ENCODE measurements at regions not wholly inside any gene's neighbourhood (a gene's known extent, or its start where the extent isn't known, plus 50 kb on each side); places are given as distances from the start of the nearest gene placed in this dataset.

DNA sequence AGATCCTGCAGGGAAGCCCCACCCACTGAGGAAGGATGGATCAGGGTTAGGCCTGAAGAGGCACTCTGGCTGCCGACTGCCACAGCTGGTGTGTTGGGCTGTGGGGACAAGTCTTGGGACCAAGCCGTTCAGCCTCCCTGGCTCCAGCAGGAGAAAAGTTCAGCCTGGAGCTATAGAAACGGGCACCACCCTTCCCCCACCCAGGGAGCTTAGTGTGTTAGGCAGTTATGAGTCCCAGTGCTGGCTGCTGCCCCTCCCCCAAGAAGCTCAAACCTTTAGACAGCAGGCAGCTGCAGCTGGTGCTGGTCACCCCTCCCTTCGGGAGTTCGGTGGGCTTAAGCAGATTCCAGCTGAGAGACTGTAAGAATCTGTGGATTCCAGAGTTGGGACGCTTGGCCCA lies 447.1 kb upstream of the HS6ST1 start:
- H3F3A ChIP-seq (ENCODE audit: control insufficient read depth, insufficient read depth) = peaks cover 3% of the 10 kb centered on the region
- no peaks in the 10 kb centered on the region for H3K9me2 ChIP-seq (replicated peaks; ENCODE audit: control insufficient read depth, low read length)
- peaks cover 27% of the 10 kb centered on the region for H3K36me3 ChIP-seq (ENCODE audit: control insufficient read depth, low read length)
- H3K79me2 ChIP-seq (ENCODE audit: control insufficient read depth, low read length) = peaks cover 75% of the 10 kb centered on the region
- H3K27ac ChIP-seq (ENCODE audit: low read depth, low read length) = no peak overlapping the region
- H3K9me3 ChIP-seq (ENCODE audit: control insufficient read depth, insufficient read depth, low read length) = peaks cover 26% of the 10 kb centered on the region
- no peak overlapping the region for H3K4me2 ChIP-seq (ENCODE audit: low read length)
- no peaks in the 10 kb centered on the region for H4K20me1 ChIP-seq (ENCODE audit: control insufficient read depth, insufficient read depth, low read depth, low read length)
- H3K4me1 ChIP-seq (ENCODE audit: control insufficient read depth, low read length) = peaks cover 68% of the 10 kb centered on the region
- no peak for TF ChIP-seq EZH2phosphoT487 (IDR thresholded peaks at IDR 0.05; ENCODE audit: borderline replicate concordance, low read length)
- TF ChIP-seq, protein P1, sequence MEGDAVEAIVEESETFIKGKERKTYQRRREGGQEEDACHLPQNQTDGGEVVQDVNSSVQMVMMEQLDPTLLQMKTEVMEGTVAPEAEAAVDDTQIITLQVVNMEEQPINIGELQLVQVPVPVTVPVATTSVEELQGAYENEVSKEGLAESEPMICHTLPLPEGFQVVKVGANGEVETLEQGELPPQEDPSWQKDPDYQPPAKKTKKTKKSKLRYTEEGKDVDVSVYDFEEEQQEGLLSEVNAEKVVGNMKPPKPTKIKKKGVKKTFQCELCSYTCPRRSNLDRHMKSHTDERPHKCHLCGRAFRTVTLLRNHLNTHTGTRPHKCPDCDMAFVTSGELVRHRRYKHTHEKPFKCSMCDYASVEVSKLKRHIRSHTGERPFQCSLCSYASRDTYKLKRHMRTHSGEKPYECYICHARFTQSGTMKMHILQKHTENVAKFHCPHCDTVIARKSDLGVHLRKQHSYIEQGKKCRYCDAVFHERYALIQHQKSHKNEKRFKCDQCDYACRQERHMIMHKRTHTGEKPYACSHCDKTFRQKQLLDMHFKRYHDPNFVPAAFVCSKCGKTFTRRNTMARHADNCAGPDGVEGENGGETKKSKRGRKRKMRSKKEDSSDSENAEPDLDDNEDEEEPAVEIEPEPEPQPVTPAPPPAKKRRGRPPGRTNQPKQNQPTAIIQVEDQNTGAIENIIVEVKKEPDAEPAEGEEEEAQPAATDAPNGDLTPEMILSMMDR (IDR thresholded peaks at IDR 0.05; ENCODE audit: low read depth, low read length, poor library complexity, severe bottlenecking) = no peak
- no peaks in the 10 kb centered on the region for H3K27me3 ChIP-seq (ENCODE audit: control insufficient read depth, low read length)
- H3K4me3 ChIP-seq (ENCODE audit: low read length) = no peak overlapping the region

DNA sequence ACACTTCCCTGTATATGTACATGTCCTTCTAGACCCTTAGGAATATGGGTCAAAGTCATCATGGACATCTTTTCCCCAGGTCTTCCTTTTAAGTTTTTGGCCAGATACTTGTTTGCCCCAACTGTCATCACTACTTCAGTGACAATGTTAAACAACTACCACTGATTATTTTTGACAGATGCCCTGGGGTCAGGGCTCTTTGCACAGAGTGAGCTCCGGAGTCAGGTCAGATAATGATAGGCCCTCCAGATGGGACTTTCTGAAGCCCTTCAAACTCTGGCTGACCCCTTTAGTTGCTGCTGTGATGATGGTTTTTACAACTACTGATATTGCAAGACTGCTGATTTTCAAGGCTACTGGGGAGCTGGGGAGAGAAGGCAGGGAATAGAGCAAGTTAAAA lies 449.4 kb upstream of the HS6ST1 start:
- H3K9me3 ChIP-seq (ENCODE audit: control insufficient read depth, insufficient read depth, low read length) = peaks cover 10% of the 10 kb centered on the region; the same call in 1 of the 2 replicates
- H4K20me1 ChIP-seq (ENCODE audit: control insufficient read depth, insufficient read depth, low read depth, low read length) = no peaks in the 10 kb centered on the region
- peaks cover 62% of the 10 kb centered on the region for H3K79me2 ChIP-seq (ENCODE audit: control insufficient read depth, low read length)
- peak overlapping the region; percentile 42 for H3K27ac ChIP-seq (ENCODE audit: low read depth, low read length)
- peak overlapping the region; percentile 44 for H3K4me2 ChIP-seq (ENCODE audit: low read length)
- no peak for TF ChIP-seq EZH2phosphoT487 (IDR thresholded peaks at IDR 0.05; ENCODE audit: borderline replicate concordance, low read length)
- TF ChIP-seq, protein P1 (IDR thresholded peaks at IDR 0.05; ENCODE audit: low read depth, low read length, poor library complexity, severe bottlenecking) = no peak
- peaks cover 81% of the 10 kb centered on the region for H3K4me1 ChIP-seq (ENCODE audit: control insufficient read depth, low read length)
- no peaks in the 10 kb centered on the region for H3K27me3 ChIP-seq (ENCODE audit: control insufficient read depth, low read length)
- H3K9me2 ChIP-seq (replicated peaks; ENCODE audit: control insufficient read depth, low read length) = no peaks in the 10 kb centered on the region
- no peaks in the 10 kb centered on the region; the same call in 1 of the 2 replicates for H3F3A ChIP-seq (ENCODE audit: control insufficient read depth, insufficient read depth)
- peaks cover 24% of the 10 kb centered on the region for H3K36me3 ChIP-seq (ENCODE audit: control insufficient read depth, low read length)
- H3K4me3 ChIP-seq (ENCODE audit: low read length) = no peak overlapping the region

DNA sequence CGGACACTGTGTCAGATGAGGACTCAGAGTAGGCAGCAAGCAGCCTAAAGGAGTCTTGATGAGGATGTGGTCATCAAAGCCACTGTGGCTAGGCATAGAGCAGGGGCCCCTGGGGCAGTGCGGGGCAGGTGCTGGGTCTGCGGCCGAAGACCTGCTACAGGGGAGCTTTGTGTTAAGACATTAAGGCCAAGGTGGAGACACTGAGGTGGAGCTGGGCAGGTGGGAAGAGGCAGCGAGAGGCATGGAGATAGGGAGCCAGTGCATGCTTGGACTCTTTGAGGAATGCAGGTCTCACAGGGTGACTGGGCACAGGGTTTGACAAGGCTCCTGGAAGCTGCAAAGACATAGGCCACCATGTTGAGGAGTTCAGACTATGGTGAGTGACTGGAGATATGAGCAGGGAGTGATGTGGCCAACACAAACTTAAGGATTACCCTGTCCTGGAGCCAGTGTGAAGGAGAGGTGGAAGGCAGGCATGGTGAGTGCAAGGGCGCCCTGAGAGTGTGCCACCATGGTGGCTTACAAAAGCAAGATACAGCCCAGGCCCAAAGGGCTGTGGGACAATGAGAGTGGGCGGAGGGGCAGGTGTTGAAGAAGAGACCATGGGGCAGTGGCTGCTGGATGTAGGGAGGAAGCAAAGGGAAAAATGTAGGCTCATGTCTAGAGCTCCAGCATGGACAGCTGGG lies 450.9 kb upstream of the HS6ST1 start:
- no peak overlapping the region; the same call in 1 of the 2 replicates for H3K4me3 ChIP-seq (ENCODE audit: low read length)
- H3K79me2 ChIP-seq (ENCODE audit: control insufficient read depth, low read length) = peaks cover 50% of the 10 kb centered on the region
- no peaks in the 10 kb centered on the region; the same call in 1 of the 2 replicates for H3F3A ChIP-seq (ENCODE audit: control insufficient read depth, insufficient read depth)
- no peak overlapping the region for H3K4me2 ChIP-seq (ENCODE audit: low read length)
- H3K27me3 ChIP-seq (ENCODE audit: control insufficient read depth, low read length) = no peaks in the 10 kb centered on the region
- H3K9me3 ChIP-seq (ENCODE audit: control insufficient read depth, insufficient read depth, low read length) = no peaks in the 10 kb centered on the region
- H3K36me3 ChIP-seq (ENCODE audit: control insufficient read depth, low read length) = peaks cover 24% of the 10 kb centered on the region
- peaks cover 76% of the 10 kb centered on the region for H3K4me1 ChIP-seq (ENCODE audit: control insufficient read depth, low read length)
- no peak for TF ChIP-seq EZH2phosphoT487 (IDR thresholded peaks at IDR 0.05; ENCODE audit: borderline replicate concordance, low read length)
- TF ChIP-seq, protein P1 (IDR thresholded peaks at IDR 0.05; ENCODE audit: low read depth, low read length, poor library complexity, severe bottlenecking) = no peak
- peak overlapping the region; percentile 74 for H3K27ac ChIP-seq (ENCODE audit: low read depth, low read length)
- H3K9me2 ChIP-seq (replicated peaks; ENCODE audit: control insufficient read depth, low read length) = no peaks in the 10 kb centered on the region
- H4K20me1 ChIP-seq (ENCODE audit: control insufficient read depth, insufficient read depth, low read depth, low read length) = no peaks in the 10 kb centered on the region

All from DOHH2 (cell line).